CD4-positive, alpha-beta T cell (primary cell): ENCODE measurements at regions not wholly inside any gene's neighbourhood (a gene's known extent, or its start where the extent isn't known, plus 50 kb on each side); places are given as distances from the start of the nearest gene placed in this dataset.

ENCODE experiments used
- ATAC-seq: fragments of 200-7000 bp; cut with Tn5 transposase; one replicate; pipeline ENCODE4 v1.10.0; 2022; ENCODE audit warnings: mild to moderate bottlenecking; ENCODE audit not compliant: poor library complexity
- CTCF ChIA-PET: fragments of 350-600 bp; sonication (Branson Sonifier 250); formaldehyde crosslinking; loops from one replicate; lab custom pipeline; 2021; ENCODE audit warnings: antibody characterized with exemption, inconsistent platforms; lab: Charles Lee
- POLR2A ChIA-PET: fragments of 350-600 bp; sonication (Branson Sonifier 250); formaldehyde crosslinking; loops from one replicate; lab custom pipeline; 2021; ENCODE audit warnings: antibody characterized with exemption, inconsistent platforms; lab: Charles Lee
- DNase-seq, 14 experiments: peaks; one replicate each; pipeline ENCODE4 v3.0.0-alpha.2; 2013 to 2020; ENCODE audit warnings: mixed read lengths in 2 of 14
- H3K27ac ChIP-seq, 2 donors: one replicate each; pipeline versions ENCODE4 v1.5.1 to v1.7.0; 2013; ENCODE audit warnings: low read length in 2 of 2, low read depth in 1 of 2, mild to moderate bottlenecking in 1 of 2
- H3K27me3 ChIP-seq, 2 experiments: 1 replicate in 1 of 2; 2 replicates in 1 of 2; pipeline versions ENCODE4 v1.6.1 to v1.7.0; 2013; ENCODE audit warnings: low read length in 2 of 2, control low read depth in 1 of 2, mild to moderate bottlenecking in 1 of 2, moderate library complexity in 1 of 2; ENCODE audit not compliant: insufficient read depth in 2 of 2, control insufficient read depth in 1 of 2
- H3K36me3 ChIP-seq: one replicate; pipeline ENCODE4 v1.6.1; 2013; ENCODE audit warnings: low read length, control low read depth; ENCODE audit not compliant: insufficient read depth
- H3K4me1 ChIP-seq: one replicate; pipeline ENCODE4 v1.6.1; 2013; ENCODE audit warnings: low read length, control low read depth; ENCODE audit not compliant: insufficient read depth
- H3K4me3 ChIP-seq: one replicate; pipeline ENCODE4 v1.5.1; 2013; ENCODE audit warnings: mild to moderate bottlenecking, low read length, moderate library complexity
- H3K9me3 ChIP-seq, 2 experiments: 1 replicate in 1 of 2; 2 replicates in 1 of 2; pipeline versions ENCODE4 v1.6.1 to v1.7.0; 2013; ENCODE audit warnings: low read length in 2 of 2, mild to moderate bottlenecking in 2 of 2, control low read depth in 1 of 2, moderate library complexity in 1 of 2; ENCODE audit not compliant: control insufficient read depth in 1 of 2, insufficient read depth in 1 of 2
- H3K27ac Mint-ChIP-seq: one replicate; pipeline ENCODE4 v1.8.0; 2020; ENCODE audit warnings: mixed read lengths
- H3K27me3 Mint-ChIP-seq: one replicate; pipeline ENCODE4 v1.8.0; 2021; ENCODE audit warnings: mixed read lengths
- H3K36me3 Mint-ChIP-seq: one replicate; pipeline ENCODE4 v1.8.0; 2021; ENCODE audit warnings: low read depth, mixed read lengths
- H3K4me1 Mint-ChIP-seq: one replicate; pipeline ENCODE4 v1.8.0; 2021; ENCODE audit warnings: low read depth, mixed read lengths
- H3K4me3 Mint-ChIP-seq: one replicate; pipeline ENCODE4 v1.8.0; 2020; ENCODE audit warnings: mild to moderate bottlenecking, mixed read lengths
- H3K9me3 Mint-ChIP-seq: one replicate; pipeline ENCODE4 v1.8.0; 2020; ENCODE audit warnings: mixed read lengths
- CTCF ChIP-seq: fragments of 200-600 bp; IDR thresholded peaks from one replicate; pipeline ENCODE4 v1.8.0; 2022; ENCODE audit warnings: antibody characterized with exemption, mild to moderate bottlenecking
- intact Hi-C, 2 experiments: fragments of 100-400 bp; cut with DNase I in 1 of 2; cut with micrococcal nuclease in 1 of 2; formaldehyde crosslinking; loops; one replicate each; pipeline versions ENCODE4 v1.15.1 to v1.9.0; 2023 to 2025; cut with DNase I, micrococcal nuclease

- POLR2A ChIA-PET, result no interaction called here
- no peak overlapping the region for H3K27ac Mint-ChIP-seq
- Histone ChIP-seq H3K4me3 (no peak overlapping the region), H3K4me1 (no peaks in the 10 kb centered on the region), H3K27ac (no peak overlapping the region), H3K27me3 (no peaks in the 10 kb centered on the region), H3K36me3 (no peaks in the 10 kb centered on the region), H3K9me3 (no peaks in the 10 kb centered on the region)
- no peaks in the 10 kb centered on the region for H3K9me3 Mint-ChIP-seq
- H3K27me3 Mint-ChIP-seq, result no peaks in the 10 kb centered on the region
- no peak for ATAC-seq
- no peaks in the 10 kb centered on the region for H3K36me3 Mint-ChIP-seq
- no peak overlapping the region for H3K4me3 Mint-ChIP-seq
- intact Hi-C loops, result no loop called here
- CTCF ChIA-PET, result no interaction called here
- H3K4me1 Mint-ChIP-seq, result no peaks in the 10 kb centered on the region
- TF ChIP-seq CTCF, result no peak
- DNase-seq, result no peak
Observed at GRCh38 chrX:6377103-6377764, 148.6 kb upstream of the NLGN4X start.

GRCh38 chrX:6374556-6374955 is 145.9 kb upstream of the NLGN4X start:
- intact Hi-C loops, result no loop called here
- DNase-seq, result no peak
- no peak for ATAC-seq
- no peaks in the 10 kb centered on the region for H3K9me3 Mint-ChIP-seq
- H3K4me3 Mint-ChIP-seq, result no peak overlapping the region
- H3K27me3 ChIP-seq, result no peaks in the 10 kb centered on the region
- ChIA-PET POLR2A (no interaction called here), CTCF (no interaction called here)
- no peaks in the 10 kb centered on the region for H3K36me3 ChIP-seq
- no peak overlapping the region for H3K27ac ChIP-seq
- no peaks in the 10 kb centered on the region for H3K4me1 ChIP-seq
- no peak overlapping the region for H3K4me3 ChIP-seq
- no peaks in the 10 kb centered on the region for H3K36me3 Mint-ChIP-seq
- no peak for TF ChIP-seq CTCF
- H3K9me3 ChIP-seq, result no peaks in the 10 kb centered on the region
- H3K27ac Mint-ChIP-seq, result no peak overlapping the region
- no peaks in the 10 kb centered on the region for H3K4me1 Mint-ChIP-seq
- H3K27me3 Mint-ChIP-seq, result no peaks in the 10 kb centered on the region

GRCh38 chrX:6372981-6373380 is 144.3 kb upstream of the NLGN4X start:
- Histone ChIP-seq H3K4me3 (no peak overlapping the region), H3K9me3 (no peaks in the 10 kb centered on the region), H3K27ac (no peak overlapping the region), H3K4me1 (no peaks in the 10 kb centered on the region), H3K27me3 (no peaks in the 10 kb centered on the region), H3K36me3 (no peaks in the 10 kb centered on the region)
- Mint-ChIP-seq H3K9me3 (no peaks in the 10 kb centered on the region), H3K4me3 (no peak overlapping the region), H3K36me3 (no peaks in the 10 kb centered on the region), H3K4me1 (no peaks in the 10 kb centered on the region), H3K27me3 (no peaks in the 10 kb centered on the region), H3K27ac (no peak overlapping the region)
- ChIA-PET POLR2A (no interaction called here), CTCF (no interaction called here)
- intact Hi-C loops, result no loop called here
- TF ChIP-seq CTCF, result no peak
- ATAC-seq (no peak), DNase-seq (no peak)
